IMR-90 (cell line): ENCODE measurements at regions not wholly inside any gene's neighbourhood (a gene's known extent, or its start where the extent isn't known, plus 50 kb on each side); places are given as distances from the start of the nearest gene placed in this dataset.

Source experiments
- POLR2A ChIP-seq: IDR thresholded peaks from 2 replicates; pipeline ENCODE4 v1.6.1; 2012; ENCODE audit warnings: mild to moderate bottlenecking, low read depth, low read length
- TF ChIP-seq, protein P1 (sequence below): conservative IDR thresholded peaks from 2 replicates; pipeline ENCODE4 v1.5.1; 2012; ENCODE audit warnings: mild to moderate bottlenecking, low read depth, low read length, improper control_type of control experiment

- no peak for TF ChIP-seq POLR2A
- TF ChIP-seq, protein P1, sequence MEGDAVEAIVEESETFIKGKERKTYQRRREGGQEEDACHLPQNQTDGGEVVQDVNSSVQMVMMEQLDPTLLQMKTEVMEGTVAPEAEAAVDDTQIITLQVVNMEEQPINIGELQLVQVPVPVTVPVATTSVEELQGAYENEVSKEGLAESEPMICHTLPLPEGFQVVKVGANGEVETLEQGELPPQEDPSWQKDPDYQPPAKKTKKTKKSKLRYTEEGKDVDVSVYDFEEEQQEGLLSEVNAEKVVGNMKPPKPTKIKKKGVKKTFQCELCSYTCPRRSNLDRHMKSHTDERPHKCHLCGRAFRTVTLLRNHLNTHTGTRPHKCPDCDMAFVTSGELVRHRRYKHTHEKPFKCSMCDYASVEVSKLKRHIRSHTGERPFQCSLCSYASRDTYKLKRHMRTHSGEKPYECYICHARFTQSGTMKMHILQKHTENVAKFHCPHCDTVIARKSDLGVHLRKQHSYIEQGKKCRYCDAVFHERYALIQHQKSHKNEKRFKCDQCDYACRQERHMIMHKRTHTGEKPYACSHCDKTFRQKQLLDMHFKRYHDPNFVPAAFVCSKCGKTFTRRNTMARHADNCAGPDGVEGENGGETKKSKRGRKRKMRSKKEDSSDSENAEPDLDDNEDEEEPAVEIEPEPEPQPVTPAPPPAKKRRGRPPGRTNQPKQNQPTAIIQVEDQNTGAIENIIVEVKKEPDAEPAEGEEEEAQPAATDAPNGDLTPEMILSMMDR = no peak
Measured at GRCh38 chr4:30614771-30615170, 105.4 kb upstream of the PCDH7 start.
